H9 (cell line): ENCODE measurements at regions not wholly inside any gene's neighbourhood (a gene's known extent, or its start where the extent isn't known, plus 50 kb on each side); places are given as distances from the start of the nearest gene placed in this dataset.

Experiments
- DNase-seq: peaks from one replicate; pipeline ENCODE4 v3.0.0-alpha.2; 2017
- H2AFZ ChIP-seq: one replicate; pipeline ENCODE4 v1.6.1; 2013; ENCODE audit warnings: mild to moderate bottlenecking, low read length, control low read depth, moderate library complexity
- H2AK5ac ChIP-seq: 2 replicates; pipeline ENCODE4 v1.6.1; 2013; ENCODE audit warnings: low read length, control low read depth, mixed read lengths; ENCODE audit not compliant: insufficient read length
- H2BK120ac ChIP-seq: one replicate; pipeline ENCODE4 v1.6.1; 2013; ENCODE audit warnings: low read depth, mild to moderate bottlenecking, low read length, control low read depth, inconsistent platforms; ENCODE audit not compliant: poor library complexity, severe bottlenecking
- H2BK12ac ChIP-seq: 2 replicates; pipeline ENCODE4 v1.6.1; 2013; ENCODE audit warnings: low read length, control low read depth, mixed read lengths, low read depth; ENCODE audit not compliant: insufficient read length
- H2BK15ac ChIP-seq: 2 replicates; pipeline ENCODE4 v1.6.1; 2013; ENCODE audit warnings: low read depth, low read length, control low read depth
- H2BK20ac ChIP-seq: one replicate; pipeline ENCODE4 v1.6.1; 2013; ENCODE audit warnings: low read depth, mild to moderate bottlenecking, low read length, control low read depth, inconsistent platforms; ENCODE audit not compliant: poor library complexity, severe bottlenecking
- H2BK5ac ChIP-seq: 2 replicates; pipeline ENCODE4 v1.6.1; 2013; ENCODE audit warnings: low read length, control low read depth, mixed read lengths; ENCODE audit not compliant: insufficient read length
- H3K14ac ChIP-seq: 2 replicates; pipeline ENCODE4 v1.6.1; 2013; ENCODE audit warnings: low read length, control low read depth; ENCODE audit not compliant: insufficient read depth
- H3K18ac ChIP-seq: 2 replicates; pipeline ENCODE4 v1.6.1; 2013; ENCODE audit warnings: low read depth, mild to moderate bottlenecking, mixed read lengths, low read length, control low read depth; ENCODE audit not compliant: insufficient read length
- H3K23ac ChIP-seq: 2 replicates; pipeline ENCODE4 v1.6.1; 2013; ENCODE audit warnings: low read length, control low read depth, mixed read lengths, low read depth; ENCODE audit not compliant: insufficient read length
- H3K23me2 ChIP-seq: 2 replicates; pipeline ENCODE4 v1.6.1; 2013; ENCODE audit warnings: low read depth, mild to moderate bottlenecking, mixed read lengths, low read length, control low read depth; ENCODE audit not compliant: insufficient read length, poor library complexity, severe bottlenecking
- H3K27ac ChIP-seq: 2 replicates; pipeline ENCODE4 v1.5.1; 2013; ENCODE audit warnings: low read length, control low read depth, mixed read lengths, low read depth; ENCODE audit not compliant: insufficient read length
- H3K27me3 ChIP-seq: 2 replicates; pipeline ENCODE4 v1.6.1; 2013; ENCODE audit warnings: low read length, control low read depth, inconsistent platforms; ENCODE audit not compliant: insufficient read depth
- H3K4ac ChIP-seq: 2 replicates; pipeline ENCODE4 v1.6.1; 2013; ENCODE audit warnings: low read depth, mild to moderate bottlenecking, control low read depth, inconsistent platforms, low read length, moderate library complexity
- H3K4me1 ChIP-seq: 2 replicates; pipeline ENCODE4 v1.6.1; 2013; ENCODE audit warnings: low read length, control low read depth, inconsistent platforms; ENCODE audit not compliant: insufficient read depth
- H3K4me2 ChIP-seq: 2 replicates; pipeline ENCODE4 v1.6.1; 2013; ENCODE audit warnings: low read length, control low read depth, mixed read lengths; ENCODE audit not compliant: insufficient read length, insufficient read depth
- H3K56ac ChIP-seq: 2 replicates; pipeline ENCODE4 v1.6.1; 2013; ENCODE audit warnings: low read depth, mild to moderate bottlenecking, mixed read lengths, low read length, control low read depth; ENCODE audit not compliant: insufficient read length
- H3K79me1 ChIP-seq: 2 replicates; pipeline ENCODE4 v1.6.1; 2013; ENCODE audit warnings: low read depth, mild to moderate bottlenecking, moderate library complexity, low read length, control low read depth, inconsistent platforms; ENCODE audit not compliant: insufficient read depth, poor library complexity, severe bottlenecking
- H3K79me2 ChIP-seq: 2 replicates; pipeline ENCODE4 v1.6.1; 2013; ENCODE audit warnings: low read length, control low read depth, inconsistent platforms; ENCODE audit not compliant: insufficient read depth
- H3K9ac ChIP-seq: 2 replicates; pipeline ENCODE4 v1.6.1; 2013; ENCODE audit warnings: low read length, control low read depth, mixed read lengths; ENCODE audit not compliant: insufficient read length; ENCODE audit errors: extremely low read depth
- H3K9me3 ChIP-seq: one replicate; pipeline ENCODE4 v1.6.1; 2013; ENCODE audit warnings: low read depth, low read length, inconsistent platforms; ENCODE audit not compliant: control insufficient read depth
- H3T11ph ChIP-seq: one replicate; pipeline ENCODE4 v1.6.1; 2013; ENCODE audit warnings: mild to moderate bottlenecking, low read length, control low read depth, inconsistent platforms
- H4K20me1 ChIP-seq: one replicate; pipeline ENCODE4 v1.6.1; 2013; ENCODE audit not compliant: control insufficient read depth, insufficient read length, insufficient read depth
- H4K5ac ChIP-seq: 2 replicates; pipeline ENCODE4 v1.6.1; 2013; ENCODE audit warnings: low read depth, mild to moderate bottlenecking, mixed read lengths, low read length, control low read depth; ENCODE audit not compliant: insufficient read length
- H4K8ac ChIP-seq: replicated peaks from 2 replicates; pipeline ENCODE4 v1.6.1; 2013; ENCODE audit warnings: low read length, control low read depth, mixed read lengths, low read depth; ENCODE audit not compliant: insufficient read length
- H4K91ac ChIP-seq: 2 replicates; pipeline ENCODE4 v1.6.1; 2013; ENCODE audit warnings: low read depth, mild to moderate bottlenecking, moderate library complexity, mixed read lengths, low read length, control low read depth; ENCODE audit not compliant: insufficient read length
- H3K27ac Mint-ChIP-seq, 3 experiments: 2 replicates in 2 of 3; 3 replicates in 1 of 3; pipeline ENCODE4 v1.8.0; 2020 to 2021; ENCODE audit warnings: mixed read lengths in 3 of 3, mild to moderate bottlenecking in 1 of 3, moderate library complexity in 1 of 3
- H3K27me3 Mint-ChIP-seq: 2 replicates; pipeline ENCODE4 v1.8.0; 2021; ENCODE audit warnings: low read depth, mild to moderate bottlenecking, moderate library complexity, mixed read lengths
- H3K36me3 Mint-ChIP-seq, 3 experiments: 2 replicates in 2 of 3; 3 replicates in 1 of 3; pipeline ENCODE4 v1.8.0; 2020 to 2021; ENCODE audit warnings: low read depth in 3 of 3, mixed read lengths in 3 of 3; ENCODE audit not compliant: insufficient read depth in 1 of 3
- H3K4me1 Mint-ChIP-seq, 2 experiments: 2 replicates each; pipeline ENCODE4 v1.8.0; 2020; ENCODE audit warnings: mixed read lengths in 2 of 2
- H3K4me3 Mint-ChIP-seq, 2 experiments: 2 replicates in 1 of 2; 3 replicates in 1 of 2; pipeline ENCODE4 v1.8.0; 2020 to 2021; ENCODE audit warnings: mild to moderate bottlenecking in 2 of 2, mixed read lengths in 2 of 2, moderate library complexity in 1 of 2
- H3K9me3 Mint-ChIP-seq, 2 experiments: 2 replicates in 1 of 2; 3 replicates in 1 of 2; pipeline ENCODE4 v1.8.0; 2020; ENCODE audit warnings: mild to moderate bottlenecking in 2 of 2, mixed read lengths in 2 of 2, moderate library complexity in 1 of 2
- CTCF ChIP-seq: fragments of 200-600 bp; sonication (generic); conservative IDR thresholded peaks from 3 replicates; pipeline ENCODE4 v1.8.0; 2021; ENCODE audit warnings: antibody characterized with exemption, mild to moderate bottlenecking
- WGBS: extraction: QIAGEN DNeasy Blood & Tissue Kit; methylation state at CpG from one replicate; pipeline ENCODE4 v1.1.7; 2013; ENCODE audit warnings: missing lambda C conversion rate, low lambda C conversion rate, mixed read lengths; ENCODE audit not compliant: insufficient read length; ENCODE audit errors: extremely low coverage; 5-methylcytosine and 5-hydroxymethylcytosine counted together

DNA sequence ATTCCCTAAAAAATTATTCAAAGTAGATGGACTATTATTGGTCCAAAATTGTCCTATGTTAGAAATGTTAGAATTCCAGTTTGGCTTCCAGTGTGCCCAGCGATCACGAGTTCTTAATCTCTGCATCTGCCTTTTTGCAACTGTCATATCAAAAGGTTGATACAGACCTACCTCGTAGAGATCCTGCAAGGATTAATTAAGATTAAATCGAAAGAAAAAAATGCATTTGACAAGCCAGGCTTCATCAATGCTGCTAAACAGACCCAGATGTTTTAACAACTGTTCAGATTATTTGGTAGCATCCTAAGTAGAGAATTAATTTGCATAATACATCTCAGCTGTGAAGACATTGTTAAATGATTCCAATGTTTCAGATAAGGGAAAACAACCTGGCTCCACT, 336.5 kb downstream of the CRPPA start:
- no CpG with 5 or more reads among the region's 4 CpGs for WGBS
- H3T11ph ChIP-seq, result no peak overlapping the region
- H3K14ac ChIP-seq, result no peak overlapping the region
- H3K18ac ChIP-seq, result no peak overlapping the region
- no peaks in the 10 kb centered on the region for H4K20me1 ChIP-seq
- no peak overlapping the region for H2BK15ac ChIP-seq
- no peaks in the 10 kb centered on the region for H3K9me3 ChIP-seq
- no peak overlapping the region for H3K27ac ChIP-seq
- Mint-ChIP-seq H3K4me3 (no peak overlapping the region), H3K4me1 (peaks cover 0 to 4% of the 10 kb centered on the region in 2 experiments; a peak in 2 of 4 replicates), H3K9me3 (peaks cover 0 to 3% of the 10 kb centered on the region in 2 experiments; a peak in 1 of 5 replicates), H3K36me3 (0 out of 7 replicates have a peak, but pooled peaks cover 0 to 3% (median 0%) of the 10 kb centered on the region in 3 experiments), H3K27ac (no peak overlapping the region), H3K27me3 (no peaks in the 10 kb centered on the region)
- no peaks in the 10 kb centered on the region for H3K79me1 ChIP-seq
- no peak overlapping the region for H3K9ac ChIP-seq
- no peaks in the 10 kb centered on the region for H3K23me2 ChIP-seq
- no peak overlapping the region for H4K5ac ChIP-seq
- no peak for DNase-seq
- no peak overlapping the region for H2BK12ac ChIP-seq
- H2BK20ac ChIP-seq, result no peak overlapping the region
- no peak overlapping the region for H2AK5ac ChIP-seq
- H4K91ac ChIP-seq, result no peak overlapping the region
- no peak overlapping the region for H2BK5ac ChIP-seq
- H4K8ac ChIP-seq, result no peak overlapping the region
- H3K56ac ChIP-seq, result no peak overlapping the region
- no peak overlapping the region for H2BK120ac ChIP-seq
- no peaks in the 10 kb centered on the region for H3K27me3 ChIP-seq
- H3K4me1 ChIP-seq, result no peaks in the 10 kb centered on the region
- H3K79me2 ChIP-seq, result no peaks in the 10 kb centered on the region
- no peak overlapping the region for H3K4me2 ChIP-seq
- no peak overlapping the region for H3K23ac ChIP-seq
- H3K4ac ChIP-seq, result no peak overlapping the region
- H2AFZ ChIP-seq, result no peak overlapping the region
- no peak for TF ChIP-seq CTCF
